OCI-LY1 (cell line): ENCODE measurements at regions not wholly inside any gene's neighbourhood (a gene's known extent, or its start where the extent isn't known, plus 50 kb on each side); places are given as distances from the start of the nearest gene placed in this dataset.

ENCODE experiments used
- H2AFZ ChIP-seq: fragments of 200-600 bp; sonication (generic), shearing (Covaris generic); 2 replicates; pipeline ENCODE4 v1.6.0; 2014; ENCODE audit warnings: antibody characterized with exemption, mild to moderate bottlenecking, low read length
- H3F3A ChIP-seq: fragments of 200-600 bp; sonication (generic), shearing (Covaris generic); 2 replicates; pipeline ENCODE4 v1.6.0; 2014; ENCODE audit warnings: mild to moderate bottlenecking, antibody characterized with exemption, low read length, moderate library complexity; ENCODE audit not compliant: insufficient read depth
- H3K27ac ChIP-seq: fragments of 200-600 bp; sonication (generic); 2 replicates; pipeline ENCODE4 v1.5.1; 2014; ENCODE audit warnings: low read length, mixed run types, mild to moderate bottlenecking, low read depth; ENCODE audit not compliant: poor library complexity, severe bottlenecking
- H3K27me3 ChIP-seq: fragments of 200-600 bp; sonication (generic); 2 replicates; pipeline ENCODE4 v1.6.0; 2014; ENCODE audit warnings: antibody characterized with exemption, mild to moderate bottlenecking, low read length, moderate library complexity; ENCODE audit not compliant: insufficient read depth
- H3K36me3 ChIP-seq: fragments of 200-600 bp; sonication (generic); 2 replicates; pipeline ENCODE4 v1.6.1; 2014; ENCODE audit warnings: mild to moderate bottlenecking, antibody characterized with exemption, low read length, moderate library complexity, mixed read lengths; ENCODE audit not compliant: insufficient read depth
- H3K4me1 ChIP-seq: fragments of 200-600 bp; sonication (generic); 2 replicates; pipeline ENCODE4 v1.5.1; 2014; ENCODE audit warnings: mild to moderate bottlenecking, low read length, moderate library complexity; ENCODE audit not compliant: insufficient read depth, severe bottlenecking
- H3K4me2 ChIP-seq: fragments of 200-600 bp; sonication (generic), shearing (Covaris generic); 2 replicates; pipeline ENCODE4 v1.6.1; 2014; ENCODE audit warnings: low read length
- H3K4me3 ChIP-seq: fragments of 200-600 bp; sonication (generic); 2 replicates; pipeline ENCODE4 v1.5.1; 2014; ENCODE audit warnings: low read length, low read depth, mild to moderate bottlenecking, mixed read lengths; ENCODE audit not compliant: poor library complexity, severe bottlenecking
- H3K79me2 ChIP-seq: fragments of 200-600 bp; shearing (Covaris generic); 2 replicates; pipeline ENCODE4 v1.6.1; 2016; ENCODE audit warnings: mixed run types, low read length, mixed read lengths; ENCODE audit not compliant: insufficient read depth
- H3K9ac ChIP-seq: fragments of 200-600 bp; sonication (generic), shearing (Covaris generic); 2 replicates; pipeline ENCODE4 v1.6.1; 2014; ENCODE audit warnings: mild to moderate bottlenecking, low read length, mixed read lengths
- H3K9me2 ChIP-seq: fragments of 200-600 bp; sonication (generic), shearing (Covaris generic); 2 replicates; pipeline ENCODE4 v1.6.1; 2014; ENCODE audit warnings: low read depth, mild to moderate bottlenecking, low read length, mixed read lengths
- H3K9me3 ChIP-seq: fragments of 200-600 bp; shearing (Covaris generic); 2 replicates; pipeline ENCODE4 v1.6.1; 2014; ENCODE audit warnings: low read length, mixed read lengths
- H4K20me1 ChIP-seq: fragments of 200-600 bp; sonication (generic), shearing (Covaris generic); 2 replicates; pipeline ENCODE4 v1.6.0; 2016; ENCODE audit warnings: mild to moderate bottlenecking, low read length; ENCODE audit not compliant: insufficient read depth
- EZH2 ChIP-seq: fragments of 200-600 bp; sonication (generic), shearing (Covaris generic); IDR thresholded peaks from 2 replicates; pipeline ENCODE4 v1.8.0; 2017; ENCODE audit warnings: borderline replicate concordance, mixed run types, mild to moderate bottlenecking, antibody characterized with exemption, low read length, moderate library complexity, mixed read lengths
- TF ChIP-seq, protein P1 (sequence below): fragments of 200-600 bp; sonication (generic), shearing (Covaris generic); IDR thresholded peaks from 2 replicates; pipeline ENCODE4 v1.5.1; 2017; ENCODE audit warnings: mild to moderate bottlenecking, antibody characterized with exemption, low read length, moderate library complexity, mixed read lengths

DNA sequence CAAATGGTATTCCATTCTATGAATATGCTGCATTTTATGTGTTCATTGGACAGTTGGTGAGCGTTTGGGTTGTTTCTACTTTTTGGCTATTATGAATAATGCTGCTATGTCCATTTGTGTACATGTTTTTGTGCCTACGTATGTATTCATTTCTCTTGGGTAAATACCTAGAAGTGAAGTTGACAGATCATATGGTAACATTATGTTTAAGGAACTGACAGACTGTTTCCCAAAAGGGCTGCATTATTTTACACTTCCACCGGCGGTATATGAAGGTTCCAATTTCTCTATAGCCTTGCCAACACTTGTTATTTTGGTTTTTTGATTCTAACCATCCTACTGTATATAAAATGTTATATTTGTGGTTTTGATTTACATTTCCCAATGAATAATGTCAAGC, 703.9 kb upstream of the CDH2 start:
- no peak overlapping the region for H3K27ac ChIP-seq
- H3K4me1 ChIP-seq: no peaks in the 10 kb centered on the region
- no peaks in the 10 kb centered on the region for H3K9me3 ChIP-seq
- no peaks in the 10 kb centered on the region for H3K79me2 ChIP-seq
- no peaks in the 10 kb centered on the region for H4K20me1 ChIP-seq
- H3K4me3 ChIP-seq: no peak overlapping the region
- H3K4me2 ChIP-seq: no peak overlapping the region
- TF ChIP-seq, protein P1, sequence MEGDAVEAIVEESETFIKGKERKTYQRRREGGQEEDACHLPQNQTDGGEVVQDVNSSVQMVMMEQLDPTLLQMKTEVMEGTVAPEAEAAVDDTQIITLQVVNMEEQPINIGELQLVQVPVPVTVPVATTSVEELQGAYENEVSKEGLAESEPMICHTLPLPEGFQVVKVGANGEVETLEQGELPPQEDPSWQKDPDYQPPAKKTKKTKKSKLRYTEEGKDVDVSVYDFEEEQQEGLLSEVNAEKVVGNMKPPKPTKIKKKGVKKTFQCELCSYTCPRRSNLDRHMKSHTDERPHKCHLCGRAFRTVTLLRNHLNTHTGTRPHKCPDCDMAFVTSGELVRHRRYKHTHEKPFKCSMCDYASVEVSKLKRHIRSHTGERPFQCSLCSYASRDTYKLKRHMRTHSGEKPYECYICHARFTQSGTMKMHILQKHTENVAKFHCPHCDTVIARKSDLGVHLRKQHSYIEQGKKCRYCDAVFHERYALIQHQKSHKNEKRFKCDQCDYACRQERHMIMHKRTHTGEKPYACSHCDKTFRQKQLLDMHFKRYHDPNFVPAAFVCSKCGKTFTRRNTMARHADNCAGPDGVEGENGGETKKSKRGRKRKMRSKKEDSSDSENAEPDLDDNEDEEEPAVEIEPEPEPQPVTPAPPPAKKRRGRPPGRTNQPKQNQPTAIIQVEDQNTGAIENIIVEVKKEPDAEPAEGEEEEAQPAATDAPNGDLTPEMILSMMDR: no peak
- TF ChIP-seq EZH2: no peak
- H2AFZ ChIP-seq: no peak overlapping the region
- H3F3A ChIP-seq: no peaks in the 10 kb centered on the region
- H3K9ac ChIP-seq: no peak overlapping the region
- no peaks in the 10 kb centered on the region for H3K36me3 ChIP-seq
- H3K9me2 ChIP-seq: peaks cover 3% of the 10 kb centered on the region; the same call in 1 of the 2 replicates
- no peaks in the 10 kb centered on the region for H3K27me3 ChIP-seq

DNA sequence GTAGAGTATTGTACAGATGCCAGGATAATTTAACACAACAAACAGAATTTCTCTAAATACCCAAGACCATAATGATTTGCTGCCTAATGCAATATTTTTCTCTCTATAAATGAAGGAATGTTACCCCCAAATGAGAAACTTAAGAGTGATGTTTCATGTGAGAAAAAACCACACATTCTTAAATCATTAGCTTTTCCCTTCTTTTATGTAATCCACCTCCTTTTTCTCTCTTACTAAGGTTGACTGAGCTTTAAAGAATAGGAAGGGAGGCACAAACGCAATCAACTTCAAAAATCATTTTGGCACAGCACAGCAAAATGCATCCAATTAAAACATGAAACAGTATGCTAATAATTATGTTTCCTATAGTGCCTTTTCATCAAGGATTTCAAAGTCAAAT, 698.1 kb upstream of the CDH2 start:
- Histone ChIP-seq H3K4me3 (no peak overlapping the region), H3K36me3 (no peaks in the 10 kb centered on the region), H3F3A (no peaks in the 10 kb centered on the region), H3K4me1 (no peaks in the 10 kb centered on the region), H3K27ac (no peak overlapping the region), H4K20me1 (no peaks in the 10 kb centered on the region), H3K9me3 (no peaks in the 10 kb centered on the region), H3K27me3 (no peaks in the 10 kb centered on the region), H3K4me2 (no peak overlapping the region), H3K9me2 (no peaks in the 10 kb centered on the region), H2AFZ (no peak overlapping the region), H3K9ac (no peak overlapping the region), H3K79me2 (no peaks in the 10 kb centered on the region)
- no peak for TF ChIP-seq EZH2
- TF ChIP-seq, protein P1: no peak

DNA sequence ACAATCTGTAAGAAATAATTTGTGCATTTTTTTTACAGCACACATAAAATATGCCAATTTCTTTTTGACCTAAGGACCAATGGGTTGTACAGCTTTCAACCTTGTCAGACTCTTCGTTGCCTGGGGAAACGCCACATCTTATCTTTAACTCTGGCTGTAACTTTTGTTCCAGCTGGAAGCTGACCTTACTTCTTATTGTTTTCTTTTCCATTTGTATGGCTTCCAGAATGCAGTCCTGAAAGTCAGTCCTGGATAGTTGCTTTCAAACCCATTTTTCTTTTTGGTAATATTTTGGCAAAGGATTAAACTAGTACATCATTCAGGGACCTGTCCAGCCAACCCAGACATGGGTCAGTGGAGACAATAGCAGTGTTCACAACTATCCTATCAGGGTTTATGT, 686.5 kb upstream of the CDH2 start:
- Histone ChIP-seq H2AFZ (no peak overlapping the region), H3F3A (no peaks in the 10 kb centered on the region), H3K36me3 (no peaks in the 10 kb centered on the region), H3K4me2 (no peak overlapping the region), H3K9me3 (no peaks in the 10 kb centered on the region), H3K9ac (no peak overlapping the region), H4K20me1 (no peaks in the 10 kb centered on the region), H3K27me3 (no peaks in the 10 kb centered on the region), H3K4me1 (no peaks in the 10 kb centered on the region), H3K9me2 (no peaks in the 10 kb centered on the region), H3K4me3 (no peak overlapping the region), H3K27ac (no peak overlapping the region), H3K79me2 (no peaks in the 10 kb centered on the region)
- TF ChIP-seq EZH2: no peak
- TF ChIP-seq, protein P1: no peak
